ENCODE measurements at regions not wholly inside any gene's neighbourhood (a gene's known extent, or its start where the extent isn't known, plus 50 kb on each side); places are given as distances from the start of the nearest gene placed in this dataset.

GRCh38 chr7:50959991-50960390, 177.3 kb upstream of the GRB10 start:
- CTCF ChIA-PET, result no interaction called here

More at GRCh38 chr7:50959991-50960390, 177.3 kb upstream of the GRB10 start:
- Histone ChIP-seq H3K36me3 (ENCODE audit: control insufficient read depth in 1 of 2, insufficient read depth in 2 of 2, low read length in 2 of 2) (no peaks in the 10 kb centered on the region), H3K79me2 (ENCODE audit: insufficient read depth, low read length) (no peaks in the 10 kb centered on the region), H3K4me1 (ENCODE audit: control insufficient read depth in 1 of 2, insufficient read depth in 2 of 2, low read length in 2 of 2) (peaks cover 24 to 31% of the 10 kb centered on the region in 2 experiments), H3K27ac (ENCODE audit: low read depth, low read length) (no peak overlapping the region), H3K27me3 (ENCODE audit: insufficient read depth, low read length) (no peaks in the 10 kb centered on the region), H3K9me2 (ENCODE audit: insufficient read depth) (no peaks in the 10 kb centered on the region), H4K20me1 (ENCODE audit: insufficient read depth) (no peaks in the 10 kb centered on the region), H2AFZ (ENCODE audit: low read depth, low read length, poor library complexity, severe bottlenecking) (no peak overlapping the region), H3K4me3 (replicated peaks in 1 of 2; ENCODE audit: low read depth in 1 of 2, low read length in 2 of 2) (no peak overlapping the region), H3K9ac (ENCODE audit: low read length) (no peak overlapping the region), H3K4me2 (ENCODE audit: low read length) (no peak overlapping the region), H3K9me3 (ENCODE audit: control insufficient read depth in 1 of 2, insufficient read depth in 1 of 2, low read depth in 1 of 2, low read length in 2 of 2) (no peaks in the 10 kb centered on the region)
- intact Hi-C loops (cut with micrococcal nuclease), result no loop called here
- TF ChIP-seq, protein P1, sequence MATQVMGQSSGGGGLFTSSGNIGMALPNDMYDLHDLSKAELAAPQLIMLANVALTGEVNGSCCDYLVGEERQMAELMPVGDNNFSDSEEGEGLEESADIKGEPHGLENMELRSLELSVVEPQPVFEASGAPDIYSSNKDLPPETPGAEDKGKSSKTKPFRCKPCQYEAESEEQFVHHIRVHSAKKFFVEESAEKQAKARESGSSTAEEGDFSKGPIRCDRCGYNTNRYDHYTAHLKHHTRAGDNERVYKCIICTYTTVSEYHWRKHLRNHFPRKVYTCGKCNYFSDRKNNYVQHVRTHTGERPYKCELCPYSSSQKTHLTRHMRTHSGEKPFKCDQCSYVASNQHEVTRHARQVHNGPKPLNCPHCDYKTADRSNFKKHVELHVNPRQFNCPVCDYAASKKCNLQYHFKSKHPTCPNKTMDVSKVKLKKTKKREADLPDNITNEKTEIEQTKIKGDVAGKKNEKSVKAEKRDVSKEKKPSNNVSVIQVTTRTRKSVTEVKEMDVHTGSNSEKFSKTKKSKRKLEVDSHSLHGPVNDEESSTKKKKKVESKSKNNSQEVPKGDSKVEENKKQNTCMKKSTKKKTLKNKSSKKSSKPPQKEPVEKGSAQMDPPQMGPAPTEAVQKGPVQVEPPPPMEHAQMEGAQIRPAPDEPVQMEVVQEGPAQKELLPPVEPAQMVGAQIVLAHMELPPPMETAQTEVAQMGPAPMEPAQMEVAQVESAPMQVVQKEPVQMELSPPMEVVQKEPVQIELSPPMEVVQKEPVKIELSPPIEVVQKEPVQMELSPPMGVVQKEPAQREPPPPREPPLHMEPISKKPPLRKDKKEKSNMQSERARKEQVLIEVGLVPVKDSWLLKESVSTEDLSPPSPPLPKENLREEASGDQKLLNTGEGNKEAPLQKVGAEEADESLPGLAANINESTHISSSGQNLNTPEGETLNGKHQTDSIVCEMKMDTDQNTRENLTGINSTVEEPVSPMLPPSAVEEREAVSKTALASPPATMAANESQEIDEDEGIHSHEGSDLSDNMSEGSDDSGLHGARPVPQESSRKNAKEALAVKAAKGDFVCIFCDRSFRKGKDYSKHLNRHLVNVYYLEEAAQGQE (IDR thresholded peaks at IDR 0.05; ENCODE audit: low read depth), result no peak
- TF ChIP-seq YY1 (IDR thresholded peaks at IDR 0.05; ENCODE audit: extremely low read depth, insufficient replicate concordance, low read depth, low read length) (no peak), EZH2phosphoT487 (IDR thresholded peaks at IDR 0.05; ENCODE audit: borderline replicate concordance) (no peak), CBX3 (IDR thresholded peaks at IDR 0.05; ENCODE audit: low read depth) (no peak), SIN3A (IDR thresholded peaks at IDR 0.05; ENCODE audit: low read depth) (no peak), SRF (IDR thresholded peaks at IDR 0.05; ENCODE audit: low read depth) (no peak), CEBPB (IDR thresholded peaks at IDR 0.05; ENCODE audit: low read depth) (no peak), RAD21 (IDR thresholded peaks at IDR 0.05; ENCODE audit: low read depth) (no peak), ZNF274 (IDR thresholded peaks at IDR 0.05; ENCODE audit: low read depth, low read length) (no peak), ATF3 (IDR thresholded peaks at IDR 0.05) (no peak), ELF1 (IDR thresholded peaks at IDR 0.05; ENCODE audit: borderline replicate concordance, low read depth) (no peak), JUND (IDR thresholded peaks at IDR 0.05) (no peak), SP1 (IDR thresholded peaks at IDR 0.05; ENCODE audit: low read depth) (no peak), POLR2A (IDR thresholded peaks at IDR 0.05; ENCODE audit: borderline replicate concordance, extremely low read depth, insufficient read depth, insufficient read length) (no peak), EGR1 (IDR thresholded peaks at IDR 0.05; ENCODE audit: low read depth) (no peak), ZFX (IDR thresholded peaks at IDR 0.05) (no peak)
- TF ChIP-seq, protein P2, sequence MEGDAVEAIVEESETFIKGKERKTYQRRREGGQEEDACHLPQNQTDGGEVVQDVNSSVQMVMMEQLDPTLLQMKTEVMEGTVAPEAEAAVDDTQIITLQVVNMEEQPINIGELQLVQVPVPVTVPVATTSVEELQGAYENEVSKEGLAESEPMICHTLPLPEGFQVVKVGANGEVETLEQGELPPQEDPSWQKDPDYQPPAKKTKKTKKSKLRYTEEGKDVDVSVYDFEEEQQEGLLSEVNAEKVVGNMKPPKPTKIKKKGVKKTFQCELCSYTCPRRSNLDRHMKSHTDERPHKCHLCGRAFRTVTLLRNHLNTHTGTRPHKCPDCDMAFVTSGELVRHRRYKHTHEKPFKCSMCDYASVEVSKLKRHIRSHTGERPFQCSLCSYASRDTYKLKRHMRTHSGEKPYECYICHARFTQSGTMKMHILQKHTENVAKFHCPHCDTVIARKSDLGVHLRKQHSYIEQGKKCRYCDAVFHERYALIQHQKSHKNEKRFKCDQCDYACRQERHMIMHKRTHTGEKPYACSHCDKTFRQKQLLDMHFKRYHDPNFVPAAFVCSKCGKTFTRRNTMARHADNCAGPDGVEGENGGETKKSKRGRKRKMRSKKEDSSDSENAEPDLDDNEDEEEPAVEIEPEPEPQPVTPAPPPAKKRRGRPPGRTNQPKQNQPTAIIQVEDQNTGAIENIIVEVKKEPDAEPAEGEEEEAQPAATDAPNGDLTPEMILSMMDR (IDR thresholded peaks at IDR 0.05 in 2 of 3, conservative IDR thresholded peaks at IDR 0.05 in 1 of 3; ENCODE audit: borderline replicate concordance in 1 of 3, insufficient read depth in 1 of 3, low read depth in 2 of 3, low read length in 2 of 3), result no peak
- ChIA-PET POLR2A (no interaction called here), RAD21 (ENCODE audit: low non-redundant PET in 1 of 2, low total read pairs in 2 of 2, uncharacterized antibody in 2 of 2, unreplicated experiment in 2 of 2) (no interaction called here)
- ATAC-seq (no peak), DNase-seq (ENCODE audit: low read depth, low spot score) (no peak)
- no TSS peak for BruUV-seq (replicated peaks)
